HG03520 (cell line): ENCODE measurements at regions not wholly inside any gene's neighbourhood (a gene's known extent, or its start where the extent isn't known, plus 50 kb on each side); places are given as distances from the start of the nearest gene placed in this dataset.

Experiments used
- ATAC-seq: cut with Tn5 transposase; IDR thresholded peaks from one replicate; pipeline ENCODE4 v1.9.1; 2021; ENCODE audit warnings: mild to moderate bottlenecking, moderate library complexity; ENCODE audit not compliant: unreplicated experiment

- ATAC-seq = no peak
Measured at GRCh38 chr11:15913261-15913660, 443.1 kb downstream of the SOX6 start.
